NCI-H510A treated with DMSO at 0.1 percent for 48 hours (cell line): ENCODE measurements at regions not wholly inside any gene's neighbourhood (a gene's known extent, or its start where the extent isn't known, plus 50 kb on each side); places are given as distances from the start of the nearest gene placed in this dataset.

Experiments used
- DNase-seq: peaks from one replicate; lab custom pipeline; 2025; lab: John Stamatoyannopoulos, UW

DNA sequence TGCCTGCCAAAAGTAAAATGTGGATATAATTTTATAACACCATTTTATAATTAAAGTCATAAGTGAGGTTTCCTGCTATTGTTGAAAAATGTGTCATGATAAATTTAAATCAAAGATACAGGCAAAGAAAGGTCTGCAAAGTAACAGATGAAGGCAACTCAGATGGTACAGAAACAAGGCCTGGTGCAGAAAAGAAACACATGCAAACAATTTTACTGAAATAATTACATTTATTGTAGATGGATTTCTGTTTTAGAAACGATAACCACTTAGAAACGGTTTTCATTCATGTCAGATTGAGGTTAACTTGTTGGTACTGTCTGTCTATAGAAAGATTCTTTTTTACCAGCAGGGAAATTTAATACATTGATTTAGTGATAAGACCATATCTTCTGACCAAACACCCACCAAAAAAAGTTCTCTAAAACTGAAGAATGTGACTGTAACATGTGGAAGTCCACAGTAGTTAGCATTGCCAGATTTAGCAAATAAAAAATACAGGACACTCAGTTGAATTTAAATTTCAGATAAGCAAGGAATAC lies 105.5 kb upstream of the FERMT1 start:
- no peak for DNase-seq

DNA sequence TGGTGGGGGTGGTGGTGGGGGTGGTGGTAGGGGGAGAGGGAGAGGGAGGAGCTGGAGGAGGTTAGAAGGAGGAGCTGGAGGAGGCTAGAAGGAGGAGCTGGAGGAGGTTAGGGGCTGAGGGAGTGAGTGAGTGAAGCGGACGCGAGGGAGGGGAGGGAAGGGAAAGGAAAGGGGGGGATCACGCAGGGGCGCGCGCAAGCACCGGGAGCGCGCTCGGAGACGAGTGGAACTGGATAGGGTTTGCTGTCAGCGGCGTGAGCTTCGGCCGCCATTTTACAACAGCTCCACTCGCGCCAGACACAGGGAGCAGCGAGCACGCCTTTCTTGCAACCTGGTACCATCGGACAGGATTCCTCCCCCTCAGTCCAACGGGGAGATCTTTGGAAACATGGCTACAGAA lies 90.5 kb upstream of the FERMT1 start:
- no peak for DNase-seq

DNA sequence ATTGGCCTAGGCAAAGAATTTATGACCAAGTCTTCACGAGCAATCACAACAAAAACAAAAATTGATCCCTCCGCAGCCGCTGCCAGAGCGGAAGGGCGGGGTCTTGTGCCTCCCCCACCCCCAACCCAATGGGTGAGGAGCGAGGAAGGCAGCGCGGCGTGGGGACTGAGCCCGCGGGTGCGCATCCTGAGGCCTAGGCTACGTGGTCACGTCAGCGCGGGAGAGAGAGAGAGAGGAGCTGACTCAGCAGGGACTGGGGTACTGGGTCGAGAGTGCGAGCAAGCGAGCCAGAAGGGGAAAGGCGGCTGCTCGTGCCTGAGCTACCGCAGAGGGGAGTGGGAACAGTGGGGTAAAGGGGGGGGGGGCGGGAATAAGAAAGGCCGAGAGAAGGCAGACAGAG lies 90.1 kb upstream of the FERMT1 start:
- DNase-seq = no peak

DNA sequence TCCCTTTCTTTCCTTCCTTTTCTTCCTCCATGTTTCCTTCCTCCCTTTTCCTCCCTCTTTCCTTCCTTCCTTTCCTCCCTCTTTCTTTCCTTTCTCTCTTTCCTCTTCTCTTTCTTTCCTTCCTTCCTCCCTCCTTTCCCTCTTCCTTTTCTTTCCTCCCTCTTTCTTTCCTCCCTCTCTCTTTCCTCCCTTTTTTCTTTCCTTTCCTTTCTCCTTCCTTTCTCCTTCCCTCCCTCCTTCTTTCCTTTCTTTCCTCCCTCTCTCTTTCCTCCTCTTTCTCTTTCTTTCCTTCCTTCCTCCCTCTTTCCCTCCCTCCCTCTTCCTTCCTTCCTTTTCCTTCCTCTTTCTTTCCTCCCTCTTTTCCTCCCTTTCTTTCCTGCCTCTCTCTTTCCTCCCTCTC lies 86.3 kb upstream of the FERMT1 start:
- no peak for DNase-seq

DNA sequence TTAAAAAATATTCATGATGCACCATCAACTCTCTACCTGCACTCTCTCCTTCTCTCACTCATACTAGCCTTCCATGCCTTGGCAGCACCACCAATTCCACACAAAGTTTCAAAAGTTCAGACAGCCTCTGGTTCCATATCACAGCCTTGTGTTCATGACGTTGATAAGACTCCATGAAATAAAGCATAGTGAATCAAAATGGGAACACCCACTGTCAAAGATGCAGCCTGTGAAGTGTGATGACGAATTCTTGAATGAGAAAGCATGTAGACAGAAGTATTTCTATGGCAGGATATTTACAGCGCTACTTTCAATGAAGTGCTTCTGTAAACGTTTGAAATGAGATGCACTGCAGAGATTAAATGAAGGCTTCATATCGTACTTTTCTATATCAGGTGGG lies 77.3 kb upstream of the FERMT1 start:
- DNase-seq = peak; percentile 24

DNA sequence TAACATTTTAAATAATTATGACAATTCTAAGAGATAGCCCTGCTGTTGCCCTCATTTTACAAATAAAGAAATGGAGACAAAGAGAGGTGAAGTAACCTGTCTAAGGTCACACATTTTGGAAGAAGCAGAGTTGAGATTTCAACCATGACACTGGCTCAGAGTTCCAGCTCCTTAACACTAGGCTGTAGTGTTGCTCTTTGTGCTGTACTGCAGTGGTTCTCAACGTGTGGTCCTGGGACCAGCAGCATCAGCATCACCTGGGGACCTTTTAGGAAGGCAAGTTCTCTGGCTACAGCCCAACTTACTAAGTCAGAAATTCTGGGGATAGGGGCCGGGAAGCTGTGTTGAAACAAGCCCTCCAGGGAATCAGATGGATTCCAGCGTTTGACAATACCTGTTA lies 62.4 kb upstream of the FERMT1 start:
- DNase-seq = no peak

DNA sequence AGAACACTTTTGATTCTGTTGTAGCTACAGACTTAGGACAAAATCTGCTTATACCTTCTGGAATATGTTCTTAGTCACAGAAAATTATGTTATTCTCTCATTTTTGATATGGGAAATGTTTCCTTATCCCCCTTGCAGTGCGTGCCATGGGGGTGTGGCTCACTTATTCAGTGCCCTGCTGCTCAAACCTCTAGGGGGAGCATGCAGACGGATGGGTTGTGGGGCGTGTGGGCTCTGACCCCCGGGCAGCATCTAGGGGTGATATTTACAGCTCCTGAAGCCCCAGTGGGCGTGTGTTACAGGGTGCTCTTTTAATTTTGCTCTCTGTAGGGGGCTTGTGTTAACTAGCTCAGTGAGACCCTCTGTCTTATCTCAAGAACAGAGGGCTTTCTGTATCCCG lies 61.3 kb upstream of the FERMT1 start:
- DNase-seq = no peak

DNA sequence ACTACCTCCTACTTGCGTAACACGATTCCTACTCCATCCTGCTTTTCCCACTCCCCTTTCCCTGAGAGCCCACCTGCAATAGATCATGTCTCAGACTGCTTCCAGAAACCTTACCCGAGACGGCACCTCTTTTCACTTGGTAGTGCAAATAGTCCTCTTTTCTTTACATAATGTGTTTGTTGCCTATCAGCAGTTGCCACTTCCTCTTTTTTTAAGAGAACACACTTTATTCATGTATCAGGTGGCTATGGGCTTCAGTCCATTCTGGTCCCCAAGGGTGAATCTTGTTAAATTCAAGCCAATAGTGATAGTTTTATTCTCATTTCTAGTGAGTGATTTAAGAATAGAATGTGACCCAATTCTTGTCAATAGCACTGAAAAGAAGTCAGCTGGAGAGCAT lies 57.7 kb upstream of the FERMT1 start:
- DNase-seq = no peak

DNA sequence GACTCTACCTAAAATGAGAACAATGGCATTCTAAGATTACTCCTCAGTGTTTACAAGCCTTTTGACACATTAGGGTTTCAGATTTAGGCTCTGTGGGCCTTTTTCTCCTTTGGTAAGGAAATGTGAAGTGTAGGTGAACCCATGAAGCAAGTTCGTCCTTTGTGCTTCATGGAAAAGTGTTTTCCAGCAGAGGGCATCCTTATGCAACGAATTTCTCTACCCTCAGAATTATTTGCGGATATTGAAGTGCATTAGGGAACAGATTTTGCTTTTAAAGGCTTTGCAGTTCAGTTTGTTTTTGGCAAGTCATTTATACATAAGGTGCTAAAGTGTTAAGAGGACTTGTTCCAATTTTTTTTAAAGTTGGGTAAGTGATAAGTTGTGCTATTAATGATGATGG lies 55.7 kb upstream of the FERMT1 start:
- DNase-seq = peak; percentile 88

DNA sequence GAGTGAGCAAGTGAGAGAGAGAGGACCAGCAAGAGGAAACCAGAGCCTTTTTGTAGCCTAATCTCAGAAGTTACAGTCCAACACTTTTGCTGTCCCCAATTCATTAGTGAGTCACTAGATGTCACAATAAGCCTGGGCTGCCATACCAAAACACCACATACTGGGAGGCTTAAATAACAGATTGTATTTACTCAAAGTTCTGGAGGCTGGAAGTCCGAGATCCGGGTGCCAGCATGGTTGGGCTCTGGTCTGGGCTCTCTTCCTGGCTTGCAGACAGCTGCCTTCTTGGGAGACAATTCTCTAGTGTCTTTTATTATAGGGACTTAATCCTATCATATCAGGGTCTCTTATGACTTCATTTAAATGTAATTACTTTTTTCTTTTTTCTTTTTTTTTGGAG lies 50.7 kb upstream of the FERMT1 start:
- no peak for DNase-seq
